ENCODE measurements at regions not wholly inside any gene's neighbourhood (a gene's known extent, or its start where the extent isn't known, plus 50 kb on each side); places are given as distances from the start of the nearest gene placed in this dataset.

GRCh38 chr18:54716586-54716985, 111.7 kb upstream of the RAB27B start:
- DNase-seq (ENCODE audit: low read depth in 2 of 3, low spot score in 2 of 3): no peak

- peak in 2 of 3 experiments; percentile 4 to 8 for DNase-seq (ENCODE audit: low read depth in 2 of 3, low spot score in 2 of 3)
These were observed 110.4 kb upstream of the RAB27B start for GRCh38 chr18:54717673-54718407.

GRCh38 chr18:54718408-54718773, 109.9 kb upstream of the RAB27B start:
- DNase-seq (ENCODE audit: low read depth in 2 of 3, low spot score in 2 of 3): no peak

DNA sequence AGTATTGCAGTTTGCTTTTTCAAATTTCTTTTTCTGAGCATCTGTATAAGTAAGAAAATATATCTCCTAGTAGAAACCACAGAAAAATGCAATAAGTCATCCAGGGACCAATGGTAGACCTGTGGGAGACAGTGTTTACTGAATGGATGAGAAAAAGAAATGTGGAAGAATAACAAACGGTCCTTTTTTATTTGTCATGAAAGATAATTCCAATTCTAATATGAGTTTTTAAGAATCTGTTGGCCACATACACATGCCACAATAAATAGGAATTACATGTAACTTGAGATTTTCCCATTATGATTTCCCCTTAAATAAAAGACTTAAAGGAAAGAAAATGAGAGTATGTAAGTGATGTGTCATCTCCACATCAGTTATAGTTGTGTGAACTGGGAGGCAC, 107.7 kb upstream of the RAB27B start:
- DNase-seq (ENCODE audit: low read depth in 2 of 3, low spot score in 2 of 3): no peak

- DNase-seq (ENCODE audit: low read depth in 2 of 3, low spot score in 2 of 3): no peak
These were observed 102.1 kb upstream of the RAB27B start for GRCh38 chr18:54726143-54726542.

GRCh38 chr18:54734059-54734458, 94.2 kb upstream of the RAB27B start:
- no peak for DNase-seq (ENCODE audit: low read depth in 2 of 3, low spot score in 2 of 3)

GRCh38 chr18:54736981-54737380, 91.3 kb upstream of the RAB27B start:
- no peak for DNase-seq (ENCODE audit: low read depth in 2 of 3, low spot score in 2 of 3)

- no peak for DNase-seq (ENCODE audit: low read depth in 2 of 3, low spot score in 2 of 3)
These were observed 90.3 kb upstream of the RAB27B start for GRCh38 chr18:54737986-54738385.

- no peak for DNase-seq (ENCODE audit: low read depth in 2 of 3, low spot score in 2 of 3)
These were observed 88.8 kb upstream of the RAB27B start for GRCh38 chr18:54739476-54739875.

GRCh38 chr18:54740136-54740846, 88.0 kb upstream of the RAB27B start:
- DNase-seq (ENCODE audit: low read depth in 2 of 3, low spot score in 2 of 3): no peak

GRCh38 chr18:54742120-54742519, 86.2 kb upstream of the RAB27B start:
- no peak for DNase-seq (ENCODE audit: low read depth in 2 of 3, low spot score in 2 of 3)

DNA sequence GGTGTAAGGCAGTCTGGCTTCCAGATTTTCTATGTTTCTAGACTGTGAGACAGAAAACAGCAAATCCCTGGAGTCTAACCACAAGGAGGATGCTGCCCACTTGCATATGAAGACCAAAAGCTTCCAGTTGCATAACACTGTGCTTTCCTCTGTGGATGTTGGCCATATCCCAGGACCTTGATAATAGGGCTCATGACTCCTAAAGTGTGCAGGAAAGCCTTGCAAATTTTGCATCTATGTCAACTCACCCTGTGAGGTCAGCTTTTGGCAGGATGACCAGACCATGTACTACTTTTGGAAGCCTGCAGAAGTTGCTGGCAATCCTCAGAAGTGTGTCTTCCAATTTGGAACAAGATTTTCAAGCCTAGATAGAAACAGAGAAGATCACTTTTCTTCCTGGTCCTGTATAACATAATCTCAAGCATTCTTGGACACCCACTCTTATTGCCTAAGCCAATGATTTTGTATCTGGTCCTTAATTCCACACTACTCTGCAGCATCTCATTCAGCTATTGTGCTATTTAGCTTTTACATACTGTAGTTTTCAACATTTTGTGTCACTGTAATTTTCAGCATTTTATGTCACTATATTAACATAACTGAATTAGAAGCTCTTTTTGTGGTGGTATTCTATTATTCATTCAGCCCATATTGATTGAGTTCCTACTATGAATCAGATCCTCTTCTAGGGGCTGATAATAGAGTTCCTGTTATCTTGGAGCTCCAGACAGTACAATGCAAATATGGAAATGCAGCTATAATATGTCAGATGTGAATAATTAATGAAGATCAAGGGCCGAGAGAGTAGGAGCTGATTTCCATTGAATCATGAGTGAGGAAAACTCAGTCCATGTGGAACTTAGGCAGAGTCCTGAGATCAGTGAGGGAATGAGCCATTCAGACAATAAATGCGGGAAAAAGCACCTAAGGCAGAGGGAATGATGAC, 85.3 kb upstream of the RAB27B start:
- no peak for DNase-seq (ENCODE audit: low read depth in 2 of 3, low spot score in 2 of 3)

- no peak for DNase-seq (ENCODE audit: low read depth in 2 of 3, low spot score in 2 of 3)
These were observed 84.7 kb upstream of the RAB27B start for GRCh38 chr18:54743605-54743995.

DNA sequence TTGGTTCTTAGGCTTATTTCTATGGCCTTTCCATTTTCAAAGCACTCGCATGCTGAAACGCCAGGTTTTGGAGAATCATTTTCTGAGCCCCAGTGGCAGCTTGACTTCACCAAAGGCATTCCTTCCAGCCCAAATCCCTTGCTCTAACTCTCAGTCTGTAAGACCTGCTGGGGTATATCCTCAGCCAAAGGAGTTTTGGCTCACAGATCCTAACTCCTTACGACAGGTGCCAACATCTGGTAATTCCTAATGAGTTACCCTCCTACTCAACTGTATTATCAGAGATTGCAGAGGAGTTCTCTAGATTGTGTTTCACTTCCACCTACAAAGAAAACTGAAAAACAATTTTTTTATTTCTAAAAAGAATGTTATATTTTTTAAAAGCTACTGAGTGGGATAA, 79.0 kb upstream of the RAB27B start:
- no peak for DNase-seq (ENCODE audit: low read depth in 2 of 3, low spot score in 2 of 3)

- DNase-seq (ENCODE audit: low read depth in 2 of 3, low spot score in 2 of 3): no peak
These were observed 77.9 kb upstream of the RAB27B start for GRCh38 chr18:54750350-54750749.

DNA sequence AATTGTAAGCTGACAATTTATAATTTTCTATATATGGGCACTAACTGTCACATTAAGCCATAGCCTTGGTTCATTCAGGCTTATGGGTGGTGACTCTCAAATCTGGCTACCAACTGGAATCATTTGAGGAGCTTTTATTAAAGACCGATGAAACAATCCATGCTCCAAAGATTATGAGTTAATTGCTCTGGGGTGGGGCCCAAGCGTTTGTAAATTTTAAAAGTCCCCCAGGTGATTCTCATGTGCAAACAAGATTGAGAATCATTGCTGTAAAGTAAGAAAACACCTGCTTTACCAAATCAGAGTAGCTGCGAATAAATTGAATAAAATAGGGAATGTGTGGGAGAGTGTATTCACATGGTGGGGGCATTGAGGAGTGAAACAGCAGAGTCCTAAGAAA, 76.1 kb upstream of the RAB27B start:
- no peak for DNase-seq (ENCODE audit: low read depth in 2 of 3, low spot score in 2 of 3)

DNA sequence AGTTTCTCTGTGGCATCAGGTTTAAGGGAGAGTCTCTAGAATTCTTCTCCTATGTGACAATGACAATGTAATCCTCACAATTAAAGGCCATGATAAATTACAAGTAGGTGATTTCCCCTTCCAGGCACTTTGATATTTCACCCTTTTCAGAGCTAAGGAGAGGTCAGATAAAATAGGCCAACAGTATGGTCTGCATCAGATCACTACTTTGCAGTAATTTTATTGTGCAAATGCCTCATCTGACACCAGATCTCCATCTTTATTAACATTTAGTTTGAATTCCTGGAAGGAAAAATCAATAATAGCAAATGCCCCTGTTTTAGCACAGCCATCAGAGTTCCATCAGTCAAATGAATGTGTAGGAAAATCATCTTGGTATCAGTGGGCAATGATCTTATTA, 72.8 kb upstream of the RAB27B start:
- no peak for DNase-seq (ENCODE audit: low read depth in 2 of 3, low spot score in 2 of 3)

- DNase-seq (ENCODE audit: low read depth in 2 of 3, low spot score in 2 of 3): no peak
These were observed 65.9 kb upstream of the RAB27B start for GRCh38 chr18:54762386-54762785.

- DNase-seq (ENCODE audit: low read depth in 2 of 3, low spot score in 2 of 3): no peak
These were observed 63.5 kb upstream of the RAB27B start for GRCh38 chr18:54764786-54765185.

GRCh38 chr18:54765636-54766375, 62.5 kb upstream of the RAB27B start:
- no peak for DNase-seq (ENCODE audit: low read depth in 2 of 3, low spot score in 2 of 3)

- no peak for DNase-seq (ENCODE audit: low read depth in 2 of 3, low spot score in 2 of 3)
These were observed 61.6 kb upstream of the RAB27B start for GRCh38 chr18:54766634-54767033.

Measured in activated CD8-positive, alpha-beta memory T cell treated with anti-CD3 and anti-CD28 coated beads for 48 hours (primary cell).